HG02588 (cell line): ENCODE measurements at regions not wholly inside any gene's neighbourhood (a gene's known extent, or its start where the extent isn't known, plus 50 kb on each side); places are given as distances from the start of the nearest gene placed in this dataset.

ENCODE experiments used
- ATAC-seq: cut with Tn5 transposase; IDR thresholded peaks from one replicate; pipeline ENCODE4 v1.9.1; 2021; ENCODE audit warnings: mild to moderate bottlenecking, moderate library complexity; ENCODE audit not compliant: unreplicated experiment

DNA sequence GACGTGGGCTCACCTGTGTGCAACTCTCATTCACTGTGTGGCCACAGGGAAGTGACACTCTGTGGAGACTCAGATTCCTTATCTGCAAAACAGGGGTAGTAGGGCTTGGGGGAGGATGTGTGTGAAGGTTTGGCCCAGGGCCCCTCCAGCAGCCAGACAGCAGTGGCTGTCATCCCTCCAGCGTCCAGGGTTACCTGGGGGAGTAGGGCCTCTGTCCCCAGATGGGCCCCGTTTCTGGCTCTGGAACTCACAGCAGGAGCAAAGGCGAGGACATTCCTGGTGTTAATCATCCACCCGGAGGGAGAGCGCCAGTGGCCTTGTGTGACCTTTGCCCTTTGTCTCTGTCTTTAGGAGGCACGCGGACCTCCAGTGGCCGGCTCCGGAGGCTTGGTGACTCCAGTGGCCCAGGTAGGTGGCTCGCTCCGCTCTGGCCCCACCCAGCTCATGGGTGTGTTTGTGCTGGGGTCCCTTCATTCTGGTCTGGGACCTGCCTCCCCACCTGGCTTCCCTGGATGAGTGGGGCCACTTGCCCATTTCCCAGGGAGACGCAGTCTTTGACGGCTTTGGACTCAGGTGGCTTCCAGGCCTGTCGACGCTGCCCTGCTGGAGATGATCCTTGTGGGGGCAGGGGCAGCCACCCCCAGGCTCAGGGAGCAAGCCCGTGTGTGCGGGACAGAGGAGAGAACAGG is 166.2 kb downstream of the SEC14L1 start:
- ATAC-seq: no peak

DNA sequence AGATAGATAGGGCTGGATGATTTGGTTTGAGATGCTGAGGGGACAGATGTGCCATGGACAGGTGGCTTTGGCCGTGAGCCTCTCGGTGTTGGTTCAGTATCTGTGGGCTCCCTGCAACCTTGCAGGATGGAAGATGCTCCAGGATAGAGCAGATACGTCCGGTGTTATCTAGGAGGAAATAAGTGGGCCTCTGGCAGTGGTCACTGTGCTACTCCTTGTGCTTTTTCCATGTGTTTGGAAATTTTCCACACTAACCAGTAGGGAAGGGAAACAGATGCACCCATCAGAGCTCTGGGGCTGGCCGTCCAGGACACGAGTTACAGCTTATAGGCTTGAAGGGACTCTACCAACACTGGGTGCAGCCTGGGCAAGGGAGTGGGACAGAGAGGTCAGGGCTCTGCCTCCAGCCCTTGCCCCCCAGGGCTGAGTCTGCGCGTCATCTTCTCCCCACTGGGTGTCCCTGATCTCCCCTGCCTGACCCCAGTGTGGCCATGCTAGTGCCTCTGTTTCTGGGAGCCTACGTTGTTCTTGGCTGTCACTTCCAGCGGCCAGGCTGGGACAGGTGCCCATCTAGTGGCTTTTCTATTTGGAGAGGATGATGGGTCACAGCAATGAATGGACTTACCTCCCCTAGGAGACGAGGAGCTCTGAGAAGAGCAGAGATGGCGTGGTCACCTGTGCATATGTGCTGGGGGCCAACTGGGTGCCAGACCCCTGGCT is 166.9 kb downstream of the SEC14L1 start:
- no peak for ATAC-seq

DNA sequence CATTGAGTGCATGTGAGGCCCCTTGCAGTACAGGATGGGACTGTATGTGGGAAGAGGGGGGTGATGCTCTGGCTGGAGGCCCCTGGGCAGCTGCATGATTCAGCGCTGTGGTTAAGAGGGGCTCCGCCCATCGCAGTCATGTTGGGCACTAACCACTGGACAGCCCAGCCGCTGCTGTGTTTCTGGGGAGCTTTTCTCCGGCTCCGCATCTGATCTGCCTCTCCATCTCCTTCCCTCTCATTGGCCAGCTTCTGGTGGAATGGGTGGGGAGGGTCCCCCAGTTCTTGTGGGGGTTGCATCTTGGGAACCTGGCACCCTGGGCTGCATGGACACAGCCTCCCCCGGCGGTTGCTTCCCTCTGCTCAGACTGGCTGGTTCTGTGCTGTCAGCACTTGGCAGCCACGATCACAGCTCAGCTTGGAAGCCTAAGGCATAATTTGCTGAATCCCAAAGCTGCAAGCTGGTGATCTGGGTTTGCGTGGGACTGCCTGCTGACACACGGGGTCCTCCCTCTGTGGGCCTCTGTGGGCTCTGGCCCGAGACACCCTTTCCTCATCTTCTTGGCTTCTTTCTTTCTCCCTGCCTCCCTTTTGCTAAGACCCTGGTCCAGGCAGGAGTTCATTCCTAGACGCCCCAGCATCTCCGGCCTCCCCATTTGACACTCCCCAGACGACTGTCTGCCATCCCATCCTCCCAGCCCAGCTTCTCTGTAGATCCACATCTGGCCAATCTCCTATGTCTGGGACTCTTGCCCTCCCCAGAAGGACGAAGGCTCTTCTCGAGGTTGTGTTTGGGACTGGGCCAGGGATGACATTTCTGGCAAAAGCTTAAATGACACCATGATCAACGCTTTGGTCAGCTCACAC is 168.3 kb downstream of the SEC14L1 start:
- no peak for ATAC-seq

DNA sequence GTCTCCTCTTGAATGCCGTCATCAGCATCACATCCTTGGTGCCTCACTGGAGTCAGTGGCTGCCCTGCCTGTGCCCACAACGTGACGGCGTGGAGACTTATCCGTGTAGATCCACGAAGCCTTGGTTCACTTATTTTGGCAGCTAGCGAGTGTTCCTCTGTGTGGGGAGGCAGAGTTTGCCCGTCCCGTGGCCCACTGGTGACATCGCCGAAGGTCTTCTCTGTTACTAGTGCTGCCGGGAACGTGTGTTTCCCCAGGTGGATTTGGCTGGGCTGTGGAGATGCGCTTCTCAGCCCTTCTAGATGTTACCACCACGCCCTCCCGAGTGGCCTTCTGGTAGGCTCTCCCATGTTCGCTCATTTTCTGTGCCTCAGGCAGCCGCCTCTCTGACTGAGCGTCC is 169.6 kb downstream of the SEC14L1 start:
- ATAC-seq: no peak

DNA sequence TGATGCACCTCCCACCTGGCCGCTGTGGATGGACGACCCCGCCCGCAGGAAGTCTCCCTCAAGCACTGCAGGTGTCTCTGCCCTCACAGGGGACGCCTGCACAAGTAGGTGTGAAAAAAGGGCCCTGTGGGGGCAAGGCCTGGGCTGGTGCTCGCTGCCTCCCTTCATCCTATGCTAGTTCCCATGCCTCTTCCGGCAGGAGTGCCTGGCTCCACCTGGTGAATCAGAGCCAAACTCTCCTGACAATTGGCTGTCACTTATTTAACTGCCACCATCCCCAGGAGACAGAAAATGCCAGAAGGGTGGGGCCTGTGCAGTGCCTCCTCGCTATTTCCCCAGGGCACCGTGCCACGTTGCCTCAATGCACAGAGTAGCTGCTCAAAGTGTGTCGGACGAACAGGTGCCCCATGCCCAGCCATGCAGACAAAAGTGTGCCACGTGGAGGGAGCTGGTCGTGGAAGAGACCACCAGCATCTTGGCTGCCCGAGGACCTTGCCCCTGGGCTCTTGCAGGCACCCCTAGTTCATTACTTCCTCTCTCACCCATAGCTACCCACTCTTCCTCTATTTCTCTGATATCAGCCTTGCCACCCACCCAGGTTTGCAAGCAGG is 170.7 kb downstream of the SEC14L1 start:
- ATAC-seq: no peak

DNA sequence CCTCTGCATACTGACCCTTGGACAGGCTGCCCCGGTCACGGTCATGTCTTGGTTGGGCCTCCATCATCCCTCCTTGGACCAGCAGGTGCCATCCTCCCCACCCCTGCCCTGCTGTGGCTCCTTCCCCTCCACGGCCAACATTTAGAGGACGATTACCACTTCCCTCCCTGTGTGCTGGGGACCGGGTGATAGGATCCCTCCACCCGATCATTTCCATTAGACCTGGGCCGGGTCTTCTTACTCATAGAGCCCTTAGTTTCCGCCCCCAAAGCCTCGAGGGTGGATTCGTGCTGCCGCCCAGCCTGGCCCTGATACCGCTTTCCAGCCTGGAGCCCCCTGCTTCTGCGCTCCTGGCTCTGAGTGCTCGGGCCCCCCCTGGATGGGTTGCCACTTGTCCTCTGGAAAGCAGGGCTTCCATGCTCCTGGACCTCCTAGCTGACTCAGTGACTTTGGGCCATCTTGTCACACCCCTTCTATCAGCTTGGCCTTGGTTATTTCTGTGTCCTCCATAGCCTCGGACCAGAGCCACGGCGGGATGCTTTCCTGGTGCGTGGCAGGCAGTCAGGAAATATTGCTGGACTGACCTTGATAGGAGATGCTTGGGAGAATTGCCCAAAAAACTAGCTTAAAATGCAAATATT is 171.4 kb downstream of the SEC14L1 start:
- ATAC-seq: no peak

DNA sequence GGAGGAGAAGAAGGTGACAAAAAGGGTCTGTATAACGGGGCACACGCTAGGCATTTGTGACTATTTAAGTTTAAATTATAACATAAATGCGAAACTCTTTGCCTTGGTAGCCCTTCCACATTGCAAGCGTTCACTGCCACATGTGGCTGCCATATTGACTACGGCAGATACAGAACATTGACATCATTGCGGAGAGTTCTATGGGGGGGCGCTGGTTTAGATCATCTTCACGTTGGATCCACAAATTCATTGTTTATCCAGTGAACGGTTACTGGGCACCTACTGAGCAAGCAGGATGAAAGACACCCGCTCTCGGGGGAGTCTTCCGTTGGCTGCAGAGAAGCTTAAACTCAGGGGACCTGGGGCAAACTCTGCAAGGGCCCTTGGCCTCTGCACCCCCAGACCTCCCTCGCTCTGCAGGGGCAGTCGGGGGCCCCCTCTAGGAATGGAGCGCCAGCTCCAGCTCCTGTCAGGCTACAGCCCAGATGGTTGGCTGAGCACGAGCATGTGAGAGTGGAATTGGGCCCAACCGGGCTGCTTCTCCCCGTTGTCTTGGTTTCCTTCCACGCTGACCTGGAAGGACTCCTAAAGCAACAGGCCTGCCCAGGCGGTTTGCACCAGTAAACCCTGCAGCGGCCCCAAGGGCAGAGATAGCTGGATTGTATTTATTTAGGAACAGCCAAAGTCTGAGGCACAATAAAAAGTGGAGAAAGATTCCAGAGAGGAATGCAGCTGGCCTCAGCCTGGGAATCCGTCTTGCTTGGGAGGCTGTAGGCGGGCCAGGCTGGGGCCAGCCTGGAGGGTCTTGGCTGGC is 172.2 kb downstream of the SEC14L1 start:
- ATAC-seq: no peak

DNA sequence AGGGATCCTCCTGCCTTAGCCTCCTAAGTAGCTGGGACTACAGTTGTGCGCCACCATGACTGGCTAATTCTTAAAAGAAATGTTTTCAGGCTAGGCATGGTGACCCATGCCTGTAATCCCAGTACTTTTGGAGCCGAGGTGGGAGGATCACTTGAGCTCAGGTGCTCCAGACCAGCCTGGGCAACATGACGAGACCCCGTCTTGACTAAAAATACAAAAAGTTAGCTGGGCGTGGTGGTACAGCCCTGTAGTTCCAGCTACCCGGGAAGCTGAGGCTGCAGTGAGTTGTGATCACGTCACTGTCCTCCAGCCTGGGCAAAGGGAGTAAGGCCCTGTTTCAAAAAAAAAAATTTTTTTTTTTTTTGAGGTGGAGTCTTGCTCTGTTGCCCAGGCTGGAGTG is 173.1 kb downstream of the SEC14L1 start:
- ATAC-seq: no peak

DNA sequence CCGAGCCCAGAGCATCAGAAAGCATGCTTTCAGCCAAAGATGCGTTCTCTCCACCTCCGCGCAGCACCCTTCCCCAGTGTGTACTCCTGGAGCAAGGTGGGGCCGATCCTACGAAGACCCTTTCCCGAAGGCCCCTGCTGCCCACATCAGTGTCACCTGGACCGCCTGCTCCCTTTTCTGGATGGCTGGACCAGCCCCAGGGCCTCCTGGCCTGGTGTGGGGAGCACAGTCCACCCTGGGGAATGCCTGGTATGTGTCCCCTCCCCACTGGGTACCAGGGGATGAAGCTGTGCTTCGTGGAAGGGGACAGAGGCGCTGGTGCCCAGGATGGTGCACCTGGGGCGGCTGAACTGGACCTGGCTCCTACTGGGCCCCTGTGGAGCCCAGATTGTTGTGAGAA is 173.8 kb downstream of the SEC14L1 start:
- no peak for ATAC-seq

DNA sequence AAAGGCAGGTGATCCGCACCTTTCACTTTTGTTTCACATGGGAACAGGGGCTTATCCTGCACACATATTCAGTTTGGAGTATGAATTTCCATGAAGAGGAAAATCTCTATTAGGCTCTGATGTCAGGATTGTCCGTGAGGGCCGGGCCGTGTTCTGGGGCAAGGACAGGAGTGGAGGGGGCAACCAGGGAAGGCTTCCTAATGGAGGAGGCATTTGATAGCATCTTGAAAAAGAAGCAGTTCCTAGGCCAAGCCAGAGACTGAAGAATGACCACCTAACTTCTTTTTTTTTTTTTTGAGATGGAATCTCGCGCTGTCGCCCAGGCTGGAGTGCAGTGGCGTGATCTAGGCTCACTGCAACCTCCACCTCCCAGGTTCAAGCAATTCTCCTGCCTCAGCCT is 174.2 kb downstream of the SEC14L1 start:
- no peak for ATAC-seq

DNA sequence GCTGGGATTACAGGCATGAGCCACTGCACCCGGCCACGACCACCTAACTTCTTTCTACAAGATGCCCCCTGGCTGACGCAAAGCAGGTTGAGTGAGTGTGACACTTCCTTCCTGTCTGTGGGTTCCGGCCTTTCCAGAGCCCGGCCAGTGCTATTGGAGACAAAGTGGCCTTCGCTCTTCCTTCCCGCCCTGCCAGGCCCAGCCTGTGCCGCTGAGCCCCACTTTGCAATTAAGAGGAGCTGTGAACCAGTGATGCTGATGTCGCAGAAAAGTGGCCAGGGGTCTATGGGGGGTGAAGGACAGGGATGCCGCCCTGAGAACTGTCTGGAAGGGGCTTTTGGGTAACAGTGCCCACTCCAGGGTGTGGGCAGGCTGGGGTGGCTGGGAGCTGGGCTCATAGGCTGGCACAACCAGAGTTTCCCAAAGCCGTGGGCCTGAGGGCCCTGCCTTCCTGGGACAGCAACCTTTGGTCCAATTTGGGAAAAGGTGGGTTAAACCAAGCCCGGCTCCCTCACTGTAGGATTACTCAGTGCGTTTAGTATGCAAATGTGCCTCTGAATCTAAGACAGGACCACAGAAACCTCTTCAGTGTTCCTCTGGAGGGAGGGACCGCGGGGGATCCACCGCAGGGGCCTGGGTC is 174.9 kb downstream of the SEC14L1 start:
- no peak for ATAC-seq

DNA sequence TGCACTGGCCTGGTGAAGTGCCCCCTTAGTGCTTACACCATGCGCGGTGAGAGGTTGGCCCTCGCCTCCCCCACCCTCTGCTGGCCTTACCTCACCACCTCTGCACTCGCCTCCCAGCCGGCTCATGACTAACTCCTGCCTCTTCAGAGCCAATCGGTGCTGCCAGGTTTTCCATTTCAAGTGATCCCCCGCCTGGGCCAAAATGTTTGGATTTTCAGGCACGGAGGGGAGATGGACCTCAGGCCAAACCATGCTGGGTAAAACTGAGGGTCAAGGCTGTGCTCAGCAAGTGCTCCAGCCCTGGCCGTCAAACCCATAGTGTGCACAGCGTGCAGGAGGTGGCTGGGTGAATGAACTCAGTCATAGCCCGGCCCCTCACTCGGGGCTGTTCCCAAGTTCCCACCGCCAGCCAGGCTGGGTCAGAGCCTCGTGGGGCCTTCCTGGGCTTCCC is 175.4 kb downstream of the SEC14L1 start:
- ATAC-seq: no peak

DNA sequence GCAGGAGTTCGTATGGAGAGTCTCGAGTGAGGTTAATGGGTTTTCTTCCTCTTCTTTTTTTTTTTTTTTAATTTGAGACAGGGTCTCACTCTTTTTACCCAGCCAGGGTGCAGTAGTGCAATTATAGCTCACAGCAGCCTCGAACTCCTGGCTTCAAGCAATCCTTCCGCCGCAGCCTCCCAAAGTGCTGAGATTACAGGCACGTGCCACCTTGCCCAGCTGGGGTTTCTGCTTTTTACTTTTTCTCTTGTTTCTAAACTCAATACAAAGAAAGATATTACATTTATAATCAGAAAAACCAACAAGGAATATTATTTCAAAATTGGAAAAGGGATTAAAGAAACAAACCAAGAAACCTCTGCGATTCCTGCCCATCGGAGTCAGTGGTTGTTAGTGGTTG is 175.9 kb downstream of the SEC14L1 start:
- ATAC-seq: no peak

DNA sequence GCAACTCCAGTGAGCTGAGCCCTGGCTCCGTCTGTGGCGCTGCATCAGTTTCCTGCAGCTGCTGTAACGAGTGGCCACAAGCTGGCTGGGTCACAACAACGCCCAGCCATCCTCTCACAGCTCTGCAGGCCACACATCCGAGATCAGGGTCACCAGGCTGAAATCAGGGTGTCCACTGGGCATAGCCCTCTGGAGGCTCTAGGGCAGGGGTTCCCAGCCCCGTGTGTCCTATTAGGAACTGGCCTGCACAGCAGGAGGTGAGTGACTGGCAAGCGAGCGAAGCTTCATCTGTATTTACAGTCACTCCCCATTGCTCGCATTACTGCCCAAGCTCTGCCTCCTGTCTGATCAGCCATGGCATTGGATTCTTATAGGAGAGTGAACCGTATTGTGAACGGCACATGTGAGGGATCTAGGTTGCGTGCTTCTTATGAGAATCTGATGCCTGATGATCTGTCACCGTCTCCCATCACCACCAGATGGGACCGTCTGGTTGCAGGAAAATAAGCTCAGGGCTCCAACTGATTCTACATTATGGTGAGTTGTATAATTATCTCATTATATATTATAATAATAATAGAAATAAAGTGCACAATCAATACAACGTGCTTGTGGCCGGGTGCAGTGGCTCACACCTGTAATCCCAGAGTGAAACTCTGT is 176.5 kb downstream of the SEC14L1 start:
- ATAC-seq: no peak

DNA sequence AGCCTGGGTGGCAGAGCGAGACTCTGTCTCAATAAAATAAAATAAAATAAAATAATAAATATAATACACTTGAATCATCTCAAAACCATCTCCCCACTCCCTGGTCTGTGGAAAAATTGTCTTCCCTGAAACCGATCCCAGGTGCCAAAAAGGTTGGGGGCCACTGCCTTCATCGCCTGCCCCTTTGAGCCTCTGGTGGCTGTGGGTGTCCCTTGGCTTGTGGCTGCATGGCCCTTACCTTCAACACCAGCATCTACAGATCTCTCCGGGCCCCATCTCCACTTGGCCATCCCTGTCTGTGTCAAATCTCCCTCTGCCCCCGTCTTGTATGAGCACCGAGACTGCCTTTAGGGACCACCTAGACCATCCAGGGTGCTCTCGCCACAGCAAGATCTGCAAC is 177.3 kb downstream of the SEC14L1 start:
- no peak for ATAC-seq

DNA sequence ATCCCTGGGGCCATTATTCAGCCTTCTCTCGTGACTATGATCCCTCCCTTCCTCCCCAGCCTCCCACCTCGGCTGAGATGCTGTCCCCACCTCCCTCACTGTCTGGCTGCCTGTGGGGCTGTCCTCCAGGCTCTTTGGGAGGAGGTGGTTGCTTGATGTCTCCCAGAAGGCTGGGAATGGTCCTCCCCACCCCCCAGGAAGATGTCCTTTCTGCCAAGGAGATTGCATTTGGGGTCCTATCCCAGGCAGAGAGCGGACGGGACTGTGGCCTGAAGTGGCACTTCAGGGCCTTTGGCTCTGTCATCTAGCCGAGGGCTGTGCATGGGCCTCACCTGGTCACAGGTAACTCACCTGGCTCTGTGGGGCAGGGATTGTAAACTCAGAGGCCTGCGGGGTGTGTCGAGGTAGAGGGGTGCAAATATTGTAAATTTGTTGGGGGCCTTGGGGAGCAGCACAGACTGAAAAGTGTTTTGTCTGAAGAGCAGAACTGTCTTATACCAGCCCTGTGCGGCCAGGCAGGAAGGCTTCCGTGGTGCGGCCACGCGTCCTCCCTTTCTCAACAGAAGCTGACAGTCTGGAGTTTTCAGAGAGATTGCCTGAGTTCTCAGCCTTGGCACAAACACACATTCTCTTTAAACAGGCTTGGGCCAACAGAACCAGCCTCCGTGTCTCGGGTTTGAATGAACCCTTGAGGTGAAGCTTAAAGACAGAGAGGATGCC is 177.9 kb downstream of the SEC14L1 start:
- no peak for ATAC-seq

DNA sequence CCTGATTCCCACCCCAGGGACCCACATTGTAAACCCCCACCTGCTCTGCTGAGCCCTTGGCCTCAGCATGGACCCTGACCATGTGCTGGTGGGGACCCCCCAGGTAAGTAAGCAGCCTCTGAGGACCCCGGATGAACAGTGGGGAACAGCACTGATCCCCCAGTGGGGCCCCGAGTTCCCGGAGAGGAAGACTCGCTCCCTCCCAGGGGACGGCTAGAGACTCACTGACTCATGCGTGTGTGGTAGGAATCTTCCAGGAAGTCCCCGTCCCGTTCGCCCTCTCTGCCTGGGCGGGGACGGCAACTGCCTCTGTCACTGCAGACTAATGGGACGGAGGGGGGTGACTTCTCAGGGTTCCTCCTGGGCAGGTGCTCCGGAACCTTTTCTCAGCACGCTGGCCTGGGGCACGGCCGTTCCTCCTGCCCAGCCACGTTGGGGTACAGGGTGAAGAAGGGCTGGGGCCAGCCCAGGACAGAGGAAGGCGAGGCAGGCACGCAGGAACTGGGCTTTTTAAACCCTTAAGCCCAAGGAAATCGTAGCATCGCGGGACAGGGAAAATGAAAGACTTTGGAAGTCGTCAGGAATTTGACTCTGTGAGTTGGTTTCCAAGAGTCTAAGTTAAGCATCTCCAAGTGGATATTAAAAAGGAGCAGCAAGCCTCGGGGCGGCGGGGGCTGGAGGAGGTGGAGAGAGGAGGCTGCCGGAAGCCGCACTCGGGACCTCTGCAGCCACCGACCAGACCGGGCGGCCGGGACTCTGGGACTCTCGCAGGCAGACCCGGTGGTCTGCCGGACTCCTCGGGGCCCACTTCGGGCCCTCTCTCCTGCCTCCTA is 178.7 kb downstream of the SEC14L1 start:
- no peak for ATAC-seq
